Progenitor cell of endocrine pancreas (in vitro differentiated cells): ENCODE measurements at regions not wholly inside any gene's neighbourhood (a gene's known extent, or its start where the extent isn't known, plus 50 kb on each side); places are given as distances from the start of the nearest gene placed in this dataset.
"Not testable (repeated sequence)": the region's sequence is repeated elsewhere in the genome, so short reads cannot be mapped to it uniquely, and the experiment has no call there.

Experiments
- DNase-seq: peaks from one replicate; pipeline ENCODE4 v3.0.0; 2021; ENCODE audit warnings: low spot score; ENCODE audit not compliant: unreplicated experiment
- H3K27ac Mint-ChIP-seq: 2 replicates; pipeline ENCODE4 v1.8.0; 2021; ENCODE audit warnings: mild to moderate bottlenecking, moderate library complexity, mixed read lengths
- H3K27me3 Mint-ChIP-seq: 2 replicates; pipeline ENCODE4 v1.8.0; 2021; ENCODE audit warnings: mixed read lengths
- H3K36me3 Mint-ChIP-seq: 2 replicates; pipeline ENCODE4 v1.8.0; 2022; ENCODE audit warnings: mixed read lengths; ENCODE audit not compliant: insufficient read depth
- H3K4me1 Mint-ChIP-seq: 2 replicates; pipeline ENCODE4 v1.8.0; 2021; ENCODE audit warnings: low read depth, mixed read lengths
- H3K4me3 Mint-ChIP-seq: 2 replicates; pipeline ENCODE4 v1.8.0; 2021; ENCODE audit warnings: low read depth, mild to moderate bottlenecking, moderate library complexity, mixed read lengths
- H3K9me3 Mint-ChIP-seq: 2 replicates; pipeline ENCODE4 v1.8.0; 2021; ENCODE audit warnings: low read depth, mixed read lengths
- CTCF ChIP-seq: fragments of 200-600 bp; sonication (generic); IDR thresholded peaks from one replicate; pipeline ENCODE4 v1.5.0; 2021; ENCODE audit warnings: antibody characterized with exemption, mild to moderate bottlenecking; ENCODE audit not compliant: unreplicated experiment

GRCh38 chrX:13164611-13165010 lies 120.2 kb upstream of the FAM9C start:
- H3K36me3 Mint-ChIP-seq: no peaks in the 10 kb centered on the region
- no peak for TF ChIP-seq CTCF
- no peak overlapping the region for H3K4me3 Mint-ChIP-seq
- H3K27ac Mint-ChIP-seq: peak overlapping the region; percentile 78
- no peak for DNase-seq
- H3K4me1 Mint-ChIP-seq: peaks cover 16% of the 10 kb centered on the region
- no peaks in the 10 kb centered on the region for H3K27me3 Mint-ChIP-seq
- peaks cover 29% of the 10 kb centered on the region for H3K9me3 Mint-ChIP-seq

- H3K36me3 Mint-ChIP-seq: no peaks in the 10 kb centered on the region
- H3K27ac Mint-ChIP-seq: no peak overlapping the region
- H3K27me3 Mint-ChIP-seq: no peaks in the 10 kb centered on the region
- no peak overlapping the region for H3K4me3 Mint-ChIP-seq
- H3K4me1 Mint-ChIP-seq: peaks cover 14% of the 10 kb centered on the region
- DNase-seq: no peak
- peaks cover 25% of the 10 kb centered on the region for H3K9me3 Mint-ChIP-seq
- no peak for TF ChIP-seq CTCF
Measured at GRCh38 chrX:13162772-13163410, 118.5 kb upstream of the FAM9C start.

GRCh38 chrX:13159886-13160285 lies 115.5 kb upstream of the FAM9C start:
- H3K4me3 Mint-ChIP-seq: no peak overlapping the region
- DNase-seq: no peak
- no peaks in the 10 kb centered on the region for H3K36me3 Mint-ChIP-seq
- peaks cover 6% of the 10 kb centered on the region for H3K4me1 Mint-ChIP-seq
- peaks cover 20% of the 10 kb centered on the region for H3K9me3 Mint-ChIP-seq
- TF ChIP-seq CTCF: no peak
- H3K27ac Mint-ChIP-seq: no peak overlapping the region
- no peaks in the 10 kb centered on the region for H3K27me3 Mint-ChIP-seq

GRCh38 chrX:13158911-13159310 lies 114.5 kb upstream of the FAM9C start:
- Mint-ChIP-seq H3K4me1 (no peaks in the 10 kb centered on the region), H3K4me3 (no peak overlapping the region), H3K36me3 (peaks cover 3% of the 10 kb centered on the region), H3K27ac (no peak overlapping the region), H3K9me3 (peaks cover 23% of the 10 kb centered on the region), H3K27me3 (no peaks in the 10 kb centered on the region)
- no peak for DNase-seq
- TF ChIP-seq CTCF: no peak

GRCh38 chrX:13155550-13155949 lies 111.1 kb upstream of the FAM9C start:
- not testable (repeated sequence) for DNase-seq, H3K4me1 Mint-ChIP-seq, H3K27me3 Mint-ChIP-seq, H3K36me3 Mint-ChIP-seq, H3K4me3 Mint-ChIP-seq, H3K27ac Mint-ChIP-seq
- H3K9me3 Mint-ChIP-seq: peaks cover 23% of the 10 kb centered on the region

GRCh38 chrX:13153796-13154195 lies 109.4 kb upstream of the FAM9C start:
- H3K36me3 Mint-ChIP-seq: peaks cover 4% of the 10 kb centered on the region
- H3K4me1 Mint-ChIP-seq: peaks cover 6% of the 10 kb centered on the region
- no peak overlapping the region for H3K4me3 Mint-ChIP-seq
- H3K27ac Mint-ChIP-seq: no peak overlapping the region
- no peak for TF ChIP-seq CTCF
- peaks cover 16% of the 10 kb centered on the region for H3K9me3 Mint-ChIP-seq
- no peaks in the 10 kb centered on the region for H3K27me3 Mint-ChIP-seq
- no peak for DNase-seq
